H9 (cell line): ENCODE measurements at regions not wholly inside any gene's neighbourhood (a gene's known extent, or its start where the extent isn't known, plus 50 kb on each side); places are given as distances from the start of the nearest gene placed in this dataset.

Source experiments
- DNase-seq: peaks from one replicate; pipeline ENCODE4 v3.0.0-alpha.2; 2017
- H2AFZ ChIP-seq: one replicate; pipeline ENCODE4 v1.6.1; 2013; ENCODE audit warnings: mild to moderate bottlenecking, low read length, control low read depth, moderate library complexity
- H2AK5ac ChIP-seq: 2 replicates; pipeline ENCODE4 v1.6.1; 2013; ENCODE audit warnings: low read length, control low read depth, mixed read lengths; ENCODE audit not compliant: insufficient read length
- H2BK120ac ChIP-seq: one replicate; pipeline ENCODE4 v1.6.1; 2013; ENCODE audit warnings: low read depth, mild to moderate bottlenecking, low read length, control low read depth, inconsistent platforms; ENCODE audit not compliant: poor library complexity, severe bottlenecking
- H2BK12ac ChIP-seq: 2 replicates; pipeline ENCODE4 v1.6.1; 2013; ENCODE audit warnings: low read length, control low read depth, mixed read lengths, low read depth; ENCODE audit not compliant: insufficient read length
- H2BK15ac ChIP-seq: 2 replicates; pipeline ENCODE4 v1.6.1; 2013; ENCODE audit warnings: low read depth, low read length, control low read depth
- H2BK20ac ChIP-seq: one replicate; pipeline ENCODE4 v1.6.1; 2013; ENCODE audit warnings: low read depth, mild to moderate bottlenecking, low read length, control low read depth, inconsistent platforms; ENCODE audit not compliant: poor library complexity, severe bottlenecking
- H2BK5ac ChIP-seq: 2 replicates; pipeline ENCODE4 v1.6.1; 2013; ENCODE audit warnings: low read length, control low read depth, mixed read lengths; ENCODE audit not compliant: insufficient read length
- H3K14ac ChIP-seq: 2 replicates; pipeline ENCODE4 v1.6.1; 2013; ENCODE audit warnings: low read length, control low read depth; ENCODE audit not compliant: insufficient read depth
- H3K18ac ChIP-seq: 2 replicates; pipeline ENCODE4 v1.6.1; 2013; ENCODE audit warnings: low read depth, mild to moderate bottlenecking, mixed read lengths, low read length, control low read depth; ENCODE audit not compliant: insufficient read length
- H3K23ac ChIP-seq: 2 replicates; pipeline ENCODE4 v1.6.1; 2013; ENCODE audit warnings: low read length, control low read depth, mixed read lengths, low read depth; ENCODE audit not compliant: insufficient read length
- H3K23me2 ChIP-seq: 2 replicates; pipeline ENCODE4 v1.6.1; 2013; ENCODE audit warnings: low read depth, mild to moderate bottlenecking, mixed read lengths, low read length, control low read depth; ENCODE audit not compliant: insufficient read length, poor library complexity, severe bottlenecking
- H3K27ac ChIP-seq: 2 replicates; pipeline ENCODE4 v1.5.1; 2013; ENCODE audit warnings: low read length, control low read depth, mixed read lengths, low read depth; ENCODE audit not compliant: insufficient read length
- H3K27me3 ChIP-seq: 2 replicates; pipeline ENCODE4 v1.6.1; 2013; ENCODE audit warnings: low read length, control low read depth, inconsistent platforms; ENCODE audit not compliant: insufficient read depth
- H3K4ac ChIP-seq: 2 replicates; pipeline ENCODE4 v1.6.1; 2013; ENCODE audit warnings: low read depth, mild to moderate bottlenecking, control low read depth, inconsistent platforms, low read length, moderate library complexity
- H3K4me1 ChIP-seq: 2 replicates; pipeline ENCODE4 v1.6.1; 2013; ENCODE audit warnings: low read length, control low read depth, inconsistent platforms; ENCODE audit not compliant: insufficient read depth
- H3K4me2 ChIP-seq: 2 replicates; pipeline ENCODE4 v1.6.1; 2013; ENCODE audit warnings: low read length, control low read depth, mixed read lengths; ENCODE audit not compliant: insufficient read length, insufficient read depth
- H3K56ac ChIP-seq: 2 replicates; pipeline ENCODE4 v1.6.1; 2013; ENCODE audit warnings: low read depth, mild to moderate bottlenecking, mixed read lengths, low read length, control low read depth; ENCODE audit not compliant: insufficient read length
- H3K79me1 ChIP-seq: 2 replicates; pipeline ENCODE4 v1.6.1; 2013; ENCODE audit warnings: low read depth, mild to moderate bottlenecking, moderate library complexity, low read length, control low read depth, inconsistent platforms; ENCODE audit not compliant: insufficient read depth, poor library complexity, severe bottlenecking
- H3K79me2 ChIP-seq: 2 replicates; pipeline ENCODE4 v1.6.1; 2013; ENCODE audit warnings: low read length, control low read depth, inconsistent platforms; ENCODE audit not compliant: insufficient read depth
- H3K9ac ChIP-seq: 2 replicates; pipeline ENCODE4 v1.6.1; 2013; ENCODE audit warnings: low read length, control low read depth, mixed read lengths; ENCODE audit not compliant: insufficient read length; ENCODE audit errors: extremely low read depth
- H3K9me3 ChIP-seq: one replicate; pipeline ENCODE4 v1.6.1; 2013; ENCODE audit warnings: low read depth, low read length, inconsistent platforms; ENCODE audit not compliant: control insufficient read depth
- H3T11ph ChIP-seq: one replicate; pipeline ENCODE4 v1.6.1; 2013; ENCODE audit warnings: mild to moderate bottlenecking, low read length, control low read depth, inconsistent platforms
- H4K20me1 ChIP-seq: one replicate; pipeline ENCODE4 v1.6.1; 2013; ENCODE audit not compliant: control insufficient read depth, insufficient read length, insufficient read depth
- H4K5ac ChIP-seq: 2 replicates; pipeline ENCODE4 v1.6.1; 2013; ENCODE audit warnings: low read depth, mild to moderate bottlenecking, mixed read lengths, low read length, control low read depth; ENCODE audit not compliant: insufficient read length
- H4K8ac ChIP-seq: replicated peaks from 2 replicates; pipeline ENCODE4 v1.6.1; 2013; ENCODE audit warnings: low read length, control low read depth, mixed read lengths, low read depth; ENCODE audit not compliant: insufficient read length
- H4K91ac ChIP-seq: 2 replicates; pipeline ENCODE4 v1.6.1; 2013; ENCODE audit warnings: low read depth, mild to moderate bottlenecking, moderate library complexity, mixed read lengths, low read length, control low read depth; ENCODE audit not compliant: insufficient read length
- H3K27ac Mint-ChIP-seq, 3 experiments: 2 replicates in 2 of 3; 3 replicates in 1 of 3; pipeline ENCODE4 v1.8.0; 2020 to 2021; ENCODE audit warnings: mixed read lengths in 3 of 3, mild to moderate bottlenecking in 1 of 3, moderate library complexity in 1 of 3
- H3K27me3 Mint-ChIP-seq: 2 replicates; pipeline ENCODE4 v1.8.0; 2021; ENCODE audit warnings: low read depth, mild to moderate bottlenecking, moderate library complexity, mixed read lengths
- H3K36me3 Mint-ChIP-seq, 3 experiments: 2 replicates in 2 of 3; 3 replicates in 1 of 3; pipeline ENCODE4 v1.8.0; 2020 to 2021; ENCODE audit warnings: low read depth in 3 of 3, mixed read lengths in 3 of 3; ENCODE audit not compliant: insufficient read depth in 1 of 3
- H3K4me1 Mint-ChIP-seq, 2 experiments: 2 replicates each; pipeline ENCODE4 v1.8.0; 2020; ENCODE audit warnings: mixed read lengths in 2 of 2
- H3K4me3 Mint-ChIP-seq, 2 experiments: 2 replicates in 1 of 2; 3 replicates in 1 of 2; pipeline ENCODE4 v1.8.0; 2020 to 2021; ENCODE audit warnings: mild to moderate bottlenecking in 2 of 2, mixed read lengths in 2 of 2, moderate library complexity in 1 of 2
- H3K9me3 Mint-ChIP-seq, 2 experiments: 2 replicates in 1 of 2; 3 replicates in 1 of 2; pipeline ENCODE4 v1.8.0; 2020; ENCODE audit warnings: mild to moderate bottlenecking in 2 of 2, mixed read lengths in 2 of 2, moderate library complexity in 1 of 2
- WGBS: extraction: QIAGEN DNeasy Blood & Tissue Kit; methylation state at CpG from one replicate; pipeline ENCODE4 v1.1.7; 2013; ENCODE audit warnings: missing lambda C conversion rate, low lambda C conversion rate, mixed read lengths; ENCODE audit not compliant: insufficient read length; ENCODE audit errors: extremely low coverage; 5-methylcytosine and 5-hydroxymethylcytosine counted together
- TF ChIP-seq, protein P1 (sequence below): fragments of 200-600 bp; sonication (generic); conservative IDR thresholded peaks from 3 replicates; pipeline ENCODE4 v1.8.0; 2021; ENCODE audit warnings: antibody characterized with exemption, mild to moderate bottlenecking

GRCh38 chr6:98530732-98531131, 303.6 kb upstream of the POU3F2 start:
- Histone ChIP-seq H3K27ac (no peak overlapping the region), H4K5ac (no peak overlapping the region), H3K4me2 (no peak overlapping the region), H3K4ac (no peak overlapping the region), H3K27me3 (no peaks in the 10 kb centered on the region), H2AK5ac (no peak overlapping the region), H3K9ac (no peak overlapping the region), H3K14ac (no peak overlapping the region), H4K91ac (no peak overlapping the region), H2BK5ac (no peak overlapping the region), H2BK12ac (no peak overlapping the region), H2AFZ (no peak overlapping the region), H3K56ac (no peak overlapping the region), H2BK120ac (no peak overlapping the region), H3K23me2 (no peaks in the 10 kb centered on the region), H3K79me2 (no peaks in the 10 kb centered on the region), H3K4me1 (peaks cover 2% of the 10 kb centered on the region; the same call in 1 of the 2 replicates), H3K18ac (no peak overlapping the region), H4K20me1 (no peaks in the 10 kb centered on the region), H3K79me1 (no peaks in the 10 kb centered on the region), H4K8ac (no peak overlapping the region), H3K23ac (no peak overlapping the region), H3T11ph (no peak overlapping the region), H3K9me3 (no peaks in the 10 kb centered on the region), H2BK20ac (no peak overlapping the region), H2BK15ac (no peak overlapping the region)
- TF ChIP-seq, protein P1, sequence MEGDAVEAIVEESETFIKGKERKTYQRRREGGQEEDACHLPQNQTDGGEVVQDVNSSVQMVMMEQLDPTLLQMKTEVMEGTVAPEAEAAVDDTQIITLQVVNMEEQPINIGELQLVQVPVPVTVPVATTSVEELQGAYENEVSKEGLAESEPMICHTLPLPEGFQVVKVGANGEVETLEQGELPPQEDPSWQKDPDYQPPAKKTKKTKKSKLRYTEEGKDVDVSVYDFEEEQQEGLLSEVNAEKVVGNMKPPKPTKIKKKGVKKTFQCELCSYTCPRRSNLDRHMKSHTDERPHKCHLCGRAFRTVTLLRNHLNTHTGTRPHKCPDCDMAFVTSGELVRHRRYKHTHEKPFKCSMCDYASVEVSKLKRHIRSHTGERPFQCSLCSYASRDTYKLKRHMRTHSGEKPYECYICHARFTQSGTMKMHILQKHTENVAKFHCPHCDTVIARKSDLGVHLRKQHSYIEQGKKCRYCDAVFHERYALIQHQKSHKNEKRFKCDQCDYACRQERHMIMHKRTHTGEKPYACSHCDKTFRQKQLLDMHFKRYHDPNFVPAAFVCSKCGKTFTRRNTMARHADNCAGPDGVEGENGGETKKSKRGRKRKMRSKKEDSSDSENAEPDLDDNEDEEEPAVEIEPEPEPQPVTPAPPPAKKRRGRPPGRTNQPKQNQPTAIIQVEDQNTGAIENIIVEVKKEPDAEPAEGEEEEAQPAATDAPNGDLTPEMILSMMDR = no peak
- Mint-ChIP-seq H3K27me3 (peaks cover 20% of the 10 kb centered on the region), H3K36me3 (peaks cover 13 to 23% (median 14%) of the 10 kb centered on the region in 3 experiments), H3K27ac (no peak overlapping the region), H3K4me3 (no peak overlapping the region), H3K4me1 (peaks cover 14 to 16% of the 10 kb centered on the region in 2 experiments), H3K9me3 (peaks cover 15 to 19% of the 10 kb centered on the region in 2 experiments; a peak in 4 of 5 replicates)
- WGBS = no CpG with 5 or more reads among the region's 5 CpGs
- DNase-seq = no peak
